Nephron progenitor cell (in vitro differentiated cells): ENCODE measurements at regions not wholly inside any gene's neighbourhood (a gene's known extent, or its start where the extent isn't known, plus 50 kb on each side); places are given as distances from the start of the nearest gene placed in this dataset.

Source experiments
- DNase-seq: peaks from one replicate; pipeline ENCODE4 v3.0.0; 2021
- H3K27ac Mint-ChIP-seq: 2 replicates; pipeline ENCODE4 v1.8.0; 2021; ENCODE audit warnings: mild to moderate bottlenecking, moderate library complexity, mixed read lengths
- H3K27me3 Mint-ChIP-seq: 2 replicates; pipeline ENCODE4 v1.8.0; 2021; ENCODE audit warnings: mild to moderate bottlenecking, low read depth, mixed read lengths; ENCODE audit not compliant: poor library complexity
- H3K36me3 Mint-ChIP-seq: 2 replicates; pipeline ENCODE4 v1.8.0; 2021; ENCODE audit warnings: low read depth, mixed read lengths
- H3K4me1 Mint-ChIP-seq: 2 replicates; pipeline ENCODE4 v1.8.0; 2021; ENCODE audit warnings: mixed read lengths
- H3K4me3 Mint-ChIP-seq: 2 replicates; pipeline ENCODE4 v1.8.0; 2021; ENCODE audit warnings: mild to moderate bottlenecking, moderate library complexity, mixed read lengths
- H3K9me3 Mint-ChIP-seq: 2 replicates; pipeline ENCODE4 v1.8.0; 2021; ENCODE audit warnings: mild to moderate bottlenecking, moderate library complexity, mixed read lengths
- TF ChIP-seq, protein P1 (sequence below): fragments of 200-600 bp; sonication (generic); IDR thresholded peaks from 2 replicates; pipeline ENCODE4 v1.5.0; 2021; ENCODE audit warnings: antibody characterized with exemption

DNA sequence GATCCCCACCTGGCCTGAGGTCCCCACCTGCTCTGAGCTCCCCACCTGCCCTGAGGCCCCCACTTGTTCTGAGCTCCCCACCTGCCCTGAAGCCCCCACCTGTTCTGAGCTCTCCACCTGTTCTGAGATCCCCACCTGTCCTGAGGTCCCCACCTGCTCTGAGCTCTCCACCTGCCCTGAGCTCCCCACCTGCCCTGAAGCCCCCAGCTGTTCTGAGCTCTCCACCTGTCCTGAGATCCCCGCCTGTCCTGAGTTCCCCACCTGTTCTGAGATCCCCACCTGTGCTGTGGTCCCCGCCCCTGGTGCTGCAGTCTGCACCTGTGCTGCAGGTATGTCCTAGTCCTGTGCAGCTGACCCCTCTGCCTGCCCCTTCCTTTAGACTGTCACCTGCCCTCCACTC is 561.6 kb downstream of the TCERG1L start:
- no peak overlapping the region for H3K4me3 Mint-ChIP-seq
- TF ChIP-seq, protein P1, sequence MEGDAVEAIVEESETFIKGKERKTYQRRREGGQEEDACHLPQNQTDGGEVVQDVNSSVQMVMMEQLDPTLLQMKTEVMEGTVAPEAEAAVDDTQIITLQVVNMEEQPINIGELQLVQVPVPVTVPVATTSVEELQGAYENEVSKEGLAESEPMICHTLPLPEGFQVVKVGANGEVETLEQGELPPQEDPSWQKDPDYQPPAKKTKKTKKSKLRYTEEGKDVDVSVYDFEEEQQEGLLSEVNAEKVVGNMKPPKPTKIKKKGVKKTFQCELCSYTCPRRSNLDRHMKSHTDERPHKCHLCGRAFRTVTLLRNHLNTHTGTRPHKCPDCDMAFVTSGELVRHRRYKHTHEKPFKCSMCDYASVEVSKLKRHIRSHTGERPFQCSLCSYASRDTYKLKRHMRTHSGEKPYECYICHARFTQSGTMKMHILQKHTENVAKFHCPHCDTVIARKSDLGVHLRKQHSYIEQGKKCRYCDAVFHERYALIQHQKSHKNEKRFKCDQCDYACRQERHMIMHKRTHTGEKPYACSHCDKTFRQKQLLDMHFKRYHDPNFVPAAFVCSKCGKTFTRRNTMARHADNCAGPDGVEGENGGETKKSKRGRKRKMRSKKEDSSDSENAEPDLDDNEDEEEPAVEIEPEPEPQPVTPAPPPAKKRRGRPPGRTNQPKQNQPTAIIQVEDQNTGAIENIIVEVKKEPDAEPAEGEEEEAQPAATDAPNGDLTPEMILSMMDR: no peak
- no peak for DNase-seq
- no peak overlapping the region for H3K27ac Mint-ChIP-seq
- peaks cover 44% of the 10 kb centered on the region for H3K4me1 Mint-ChIP-seq
- peaks cover 4% of the 10 kb centered on the region for H3K9me3 Mint-ChIP-seq
- no peaks in the 10 kb centered on the region for H3K36me3 Mint-ChIP-seq
- peaks cover 26% of the 10 kb centered on the region for H3K27me3 Mint-ChIP-seq

DNA sequence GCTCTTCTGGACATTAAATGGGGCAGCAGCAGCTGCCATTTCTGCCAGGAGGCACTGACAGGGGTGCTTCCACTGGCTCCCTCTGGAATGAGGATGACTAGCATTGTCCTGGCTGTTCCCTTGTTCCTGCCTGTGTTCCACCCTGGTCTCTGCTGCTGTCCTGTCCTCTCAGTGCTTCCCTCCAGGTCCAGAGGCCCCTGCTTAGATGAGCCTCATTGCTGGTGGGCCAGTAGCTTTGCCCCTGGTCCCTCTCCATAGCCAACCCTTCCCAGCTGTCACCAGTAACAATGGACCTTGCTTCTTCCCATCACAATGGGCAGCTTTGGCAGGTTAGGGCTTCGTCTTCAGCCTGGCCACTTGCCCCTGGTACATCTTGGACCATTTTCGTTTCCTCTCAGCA is 561.1 kb downstream of the TCERG1L start:
- Mint-ChIP-seq H3K27me3 (peaks cover 28% of the 10 kb centered on the region), H3K36me3 (no peaks in the 10 kb centered on the region), H3K27ac (no peak overlapping the region), H3K4me3 (no peak overlapping the region), H3K4me1 (peaks cover 39% of the 10 kb centered on the region), H3K9me3 (peaks cover 9% of the 10 kb centered on the region)
- DNase-seq: no peak
- TF ChIP-seq, protein P1: no peak

DNA sequence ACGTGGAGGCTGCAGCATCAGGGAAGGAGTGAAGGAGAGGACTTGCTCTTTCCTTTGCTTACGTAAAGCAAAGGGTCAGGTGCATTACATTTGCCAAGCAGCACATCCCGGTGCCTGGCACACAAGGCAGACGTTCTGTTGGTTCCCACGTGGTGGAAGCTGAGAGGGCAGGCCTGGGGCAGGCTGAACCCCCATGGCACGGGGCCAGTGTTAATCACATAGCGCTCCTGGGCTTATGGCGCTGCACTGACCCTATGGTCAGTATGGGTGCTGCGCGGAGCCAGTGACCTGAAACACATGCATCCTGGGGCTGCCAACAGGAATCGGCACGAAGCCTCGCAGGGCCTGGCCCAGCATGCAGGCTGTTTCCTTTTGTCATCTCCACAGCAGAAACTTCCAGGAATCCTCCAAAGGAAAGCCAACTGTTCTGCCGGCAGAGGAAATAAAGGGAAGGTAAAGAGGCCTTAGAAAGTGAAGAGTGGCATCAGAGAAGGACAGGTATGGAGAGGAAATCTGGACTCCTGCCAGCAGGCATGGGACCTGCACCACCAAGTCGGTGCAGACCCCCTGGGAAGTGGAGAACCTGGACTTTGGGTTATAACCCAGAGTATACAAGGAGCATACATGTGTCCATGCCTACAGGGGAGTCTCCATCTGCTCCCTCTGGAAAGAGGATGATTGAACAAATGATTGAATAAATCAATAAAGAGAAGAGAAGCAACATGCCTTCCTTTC is 560.2 kb downstream of the TCERG1L start:
- DNase-seq: no peak
- Mint-ChIP-seq H3K4me3 (no peak overlapping the region), H3K27me3 (peaks cover 32% of the 10 kb centered on the region), H3K9me3 (peaks cover 12% of the 10 kb centered on the region), H3K27ac (no peak overlapping the region), H3K4me1 (peaks cover 32% of the 10 kb centered on the region), H3K36me3 (no peaks in the 10 kb centered on the region)
- TF ChIP-seq, protein P1: no peak

DNA sequence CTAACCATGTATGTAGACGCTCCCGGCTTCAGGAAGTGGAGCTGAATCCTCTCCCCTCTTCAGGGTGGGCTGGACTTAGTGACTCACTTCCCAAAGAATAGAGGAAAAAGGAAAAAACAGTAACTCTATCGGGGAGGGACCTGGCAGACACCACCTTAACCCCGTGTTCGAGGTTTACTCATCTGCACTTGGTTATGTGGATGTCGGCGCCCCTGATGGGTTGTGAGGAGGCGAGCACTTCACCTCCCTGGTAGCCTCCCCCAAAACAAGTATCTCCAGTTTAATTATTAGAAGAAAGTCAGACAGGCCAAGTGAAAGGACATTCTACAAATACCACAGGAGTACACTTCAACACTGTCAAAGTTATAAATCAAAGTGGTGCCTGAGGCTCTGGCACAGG is 559.7 kb downstream of the TCERG1L start:
- peaks cover 34% of the 10 kb centered on the region for H3K27me3 Mint-ChIP-seq
- no peaks in the 10 kb centered on the region for H3K36me3 Mint-ChIP-seq
- H3K27ac Mint-ChIP-seq: no peak overlapping the region
- peaks cover 12% of the 10 kb centered on the region for H3K9me3 Mint-ChIP-seq
- no peak overlapping the region for H3K4me3 Mint-ChIP-seq
- DNase-seq: no peak
- H3K4me1 Mint-ChIP-seq: peaks cover 26% of the 10 kb centered on the region
- TF ChIP-seq, protein P1: no peak

DNA sequence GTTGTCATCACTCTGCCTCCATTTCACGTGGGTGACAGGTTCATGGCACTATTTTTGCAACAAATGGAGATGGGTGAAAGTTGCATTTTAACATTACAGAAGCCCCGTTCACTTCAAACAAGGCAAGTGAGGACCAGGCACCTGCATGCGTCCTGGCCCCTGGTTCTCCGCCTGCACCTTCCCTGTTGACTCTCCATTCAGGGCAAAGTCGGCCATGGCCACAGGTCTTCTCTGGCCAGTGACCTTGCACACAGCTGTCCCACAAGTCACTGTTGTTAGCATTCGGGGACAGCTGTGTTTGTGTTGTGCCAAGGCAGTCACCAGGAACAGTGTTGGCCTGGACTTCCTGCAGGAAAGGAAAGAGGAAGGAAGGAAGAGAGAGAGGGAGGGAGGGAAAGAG is 554.9 kb downstream of the TCERG1L start:
- H3K36me3 Mint-ChIP-seq: no peaks in the 10 kb centered on the region

More for the DNA sequence above, 554.9 kb downstream of the TCERG1L start:
- H3K9me3 Mint-ChIP-seq: peaks cover 12% of the 10 kb centered on the region
- no peak overlapping the region for H3K4me3 Mint-ChIP-seq
- TF ChIP-seq, protein P1: no peak
- DNase-seq: no peak
- peaks cover 8% of the 10 kb centered on the region for H3K4me1 Mint-ChIP-seq
- no peak overlapping the region for H3K27ac Mint-ChIP-seq
- peaks cover 25% of the 10 kb centered on the region for H3K27me3 Mint-ChIP-seq
